ENCODE measurements at regions not wholly inside any gene's neighbourhood (a gene's known extent, or its start where the extent isn't known, plus 50 kb on each side); places are given as distances from the start of the nearest gene placed in this dataset.
"Not testable (repeated sequence)": the region's sequence is repeated elsewhere in the genome, so short reads cannot be mapped to it uniquely, and the experiment has no call there.

DNA sequence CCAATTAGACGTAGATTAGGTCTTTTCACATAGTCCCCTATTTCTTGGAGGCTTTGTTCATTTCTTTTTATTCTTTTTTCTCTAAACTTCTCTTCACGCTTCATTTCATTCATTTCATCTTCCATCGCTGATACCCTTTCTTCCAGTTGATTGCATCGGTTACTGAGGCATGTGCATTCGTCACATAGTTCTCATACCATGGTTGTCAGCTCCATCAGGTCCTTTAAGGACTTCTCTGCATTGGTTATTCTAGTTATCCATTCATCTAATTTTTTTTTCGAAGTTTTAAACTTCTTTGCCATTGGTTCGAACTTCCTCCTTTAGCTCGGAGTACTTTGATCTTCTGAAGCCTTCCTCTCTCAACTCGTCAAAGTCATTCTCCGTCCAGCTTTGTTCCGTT lies 541.7 kb upstream of the KLF4 start:
- TF ChIP-seq CTCF, POLR2A (IDR thresholded peaks at IDR 0.05): not testable (repeated sequence)
